Brain microvascular endothelial cell (primary cell): ENCODE measurements at regions not wholly inside any gene's neighbourhood (a gene's known extent, or its start where the extent isn't known, plus 50 kb on each side); places are given as distances from the start of the nearest gene placed in this dataset.
"Not testable (repeated sequence)": the region's sequence is repeated elsewhere in the genome, so short reads cannot be mapped to it uniquely, and the experiment has no call there.

Experiments used
- DNase-seq: peaks from one replicate; pipeline ENCODE4 v3.0.0-alpha.2; 2020
- H3K27ac ChIP-seq: fragments of 250-450 bp; sonication (Bioruptor Pico); 2 replicates; pipeline ENCODE4 v1.5.1; 2020; ENCODE audit warnings: mild to moderate bottlenecking, moderate library complexity
- H3K27me3 ChIP-seq: fragments of 250-450 bp; sonication (Bioruptor Pico); replicated peaks from 2 replicates; pipeline ENCODE4 v1.5.1; 2020; ENCODE audit warnings: mild to moderate bottlenecking
- H3K36me3 ChIP-seq: fragments of 250-450 bp; sonication (Bioruptor Pico); replicated peaks from 2 replicates; pipeline ENCODE4 v1.5.1; 2020; ENCODE audit warnings: mild to moderate bottlenecking
- H3K4me3 ChIP-seq: 2 replicates; pipeline ENCODE4 v1.5.1; 2011; ENCODE audit warnings: low read depth, mild to moderate bottlenecking, control low read depth, low read length, moderate library complexity
- in situ Hi-C: cut with HindIII; loops from 2 replicates; pipeline ENCODE4 v1.10.0; 2017; ENCODE audit warnings: low sequenced_read_pairs, low pct_ligation_motif_present
- TF ChIP-seq, protein P1 (sequence below): IDR thresholded peaks from 2 replicates; pipeline ENCODE4 v1.5.1; 2011; ENCODE audit warnings: low read depth, mild to moderate bottlenecking, moderate library complexity, low read length, control low read depth, inconsistent platforms; ENCODE audit errors: missing control alignments

GRCh38 chr5:143972068-143972467 lies 160.1 kb downstream of the HMHB1 start:
- in situ Hi-C loops, result no loop called here
- no peak for DNase-seq
- Histone ChIP-seq H3K27ac (no peak overlapping the region), H3K36me3 (no peaks in the 10 kb centered on the region), H3K27me3 (no peaks in the 10 kb centered on the region), H3K4me3 (no peak overlapping the region)
- TF ChIP-seq, protein P1, sequence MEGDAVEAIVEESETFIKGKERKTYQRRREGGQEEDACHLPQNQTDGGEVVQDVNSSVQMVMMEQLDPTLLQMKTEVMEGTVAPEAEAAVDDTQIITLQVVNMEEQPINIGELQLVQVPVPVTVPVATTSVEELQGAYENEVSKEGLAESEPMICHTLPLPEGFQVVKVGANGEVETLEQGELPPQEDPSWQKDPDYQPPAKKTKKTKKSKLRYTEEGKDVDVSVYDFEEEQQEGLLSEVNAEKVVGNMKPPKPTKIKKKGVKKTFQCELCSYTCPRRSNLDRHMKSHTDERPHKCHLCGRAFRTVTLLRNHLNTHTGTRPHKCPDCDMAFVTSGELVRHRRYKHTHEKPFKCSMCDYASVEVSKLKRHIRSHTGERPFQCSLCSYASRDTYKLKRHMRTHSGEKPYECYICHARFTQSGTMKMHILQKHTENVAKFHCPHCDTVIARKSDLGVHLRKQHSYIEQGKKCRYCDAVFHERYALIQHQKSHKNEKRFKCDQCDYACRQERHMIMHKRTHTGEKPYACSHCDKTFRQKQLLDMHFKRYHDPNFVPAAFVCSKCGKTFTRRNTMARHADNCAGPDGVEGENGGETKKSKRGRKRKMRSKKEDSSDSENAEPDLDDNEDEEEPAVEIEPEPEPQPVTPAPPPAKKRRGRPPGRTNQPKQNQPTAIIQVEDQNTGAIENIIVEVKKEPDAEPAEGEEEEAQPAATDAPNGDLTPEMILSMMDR, result no peak

DNA sequence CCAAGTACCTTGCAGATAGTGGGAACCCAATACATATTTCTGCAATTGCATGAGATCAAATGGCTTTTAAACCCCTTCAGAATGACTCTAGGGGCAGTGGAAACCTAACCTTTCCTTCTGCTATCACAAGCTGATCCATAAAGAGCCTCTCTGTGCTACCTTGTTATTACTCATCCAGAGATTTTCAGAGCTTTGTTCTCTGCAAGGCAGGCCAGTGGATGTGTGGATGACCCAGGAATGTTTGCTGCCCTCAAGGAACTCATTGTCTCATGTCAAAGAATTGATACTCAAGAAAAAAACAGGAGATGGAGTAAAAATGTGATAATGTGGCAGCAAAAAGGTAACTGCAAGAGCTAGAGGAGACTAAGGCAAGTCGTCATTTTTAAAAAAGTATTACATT lies 164.1 kb downstream of the HMHB1 start:
- no peak for DNase-seq
- H3K4me3 ChIP-seq, result no peak overlapping the region
- in situ Hi-C loops, result no loop called here
- TF ChIP-seq, protein P1, result no peak
- no peaks in the 10 kb centered on the region for H3K36me3 ChIP-seq
- H3K27ac ChIP-seq, result no peak overlapping the region
- no peaks in the 10 kb centered on the region for H3K27me3 ChIP-seq

- H3K27ac ChIP-seq, result no peak overlapping the region
- TF ChIP-seq, protein P1, result no peak
- no peak for DNase-seq
- in situ Hi-C loops, result no loop called here
- no peak overlapping the region for H3K4me3 ChIP-seq
- H3K36me3 ChIP-seq, result no peaks in the 10 kb centered on the region
- no peaks in the 10 kb centered on the region for H3K27me3 ChIP-seq
Measured at GRCh38 chr5:143977891-143978461, 166.0 kb downstream of the HMHB1 start.

- DNase-seq, result no peak
- in situ Hi-C loops, result no loop called here
- Histone ChIP-seq H3K27me3 (no peaks in the 10 kb centered on the region), H3K27ac (no peak overlapping the region), H3K36me3 (no peaks in the 10 kb centered on the region), H3K4me3 (no peak overlapping the region)
- TF ChIP-seq, protein P1, result no peak
Measured at GRCh38 chr5:143979044-143979690, 167.2 kb downstream of the HMHB1 start.

GRCh38 chr5:143980506-143980905 lies 168.5 kb downstream of the HMHB1 start:
- Histone ChIP-seq H3K36me3 (no peaks in the 10 kb centered on the region), H3K27me3 (no peaks in the 10 kb centered on the region), H3K4me3 (no peak overlapping the region), H3K27ac (no peak overlapping the region)
- in situ Hi-C loops, result no loop called here
- no peak for DNase-seq
- TF ChIP-seq, protein P1, result no peak

GRCh38 chr5:143982957-143983356 lies 171.0 kb downstream of the HMHB1 start:
- H3K36me3 ChIP-seq, H3K4me3 ChIP-seq, DNase-seq, H3K27me3 ChIP-seq, in situ Hi-C loops, H3K27ac ChIP-seq: not testable (repeated sequence)
